Endothelial cell of umbilical vein (primary cell): ENCODE measurements at regions not wholly inside any gene's neighbourhood (a gene's known extent, or its start where the extent isn't known, plus 50 kb on each side); places are given as distances from the start of the nearest gene placed in this dataset.

Experiments used
- BruUV-seq: library from RNA; stranded (reverse); fragments of 400-500 nt; replicated peaks from 2 replicates; lab custom pipeline; 2021; lab: Mats Ljungman, UMichigan
- CTCF ChIA-PET: fragments of 300-600, 350-600 bp; sonication (Branson Sonifier 250); formaldehyde crosslinking; loops from one replicate; lab custom pipeline; 2021; ENCODE audit warnings: antibody characterized with exemption, inconsistent platforms; lab: Charles Lee
- POLR2A ChIA-PET: fragments of 300-600, 350-600 bp; sonication (Branson Sonifier 250); formaldehyde crosslinking; loops from one replicate; lab custom pipeline; 2021; ENCODE audit warnings: antibody characterized with exemption, inconsistent platforms; lab: Charles Lee
- DNase-seq: peaks from one replicate; pipeline ENCODE4 v3.0.0-alpha.2; 2011; ENCODE audit warnings: low read depth, low spot score
- FAIRE-seq: peaks from 2 replicates; lab custom pipeline; 2011; peaks lifted over from hg19 to GRCh38; lab: Jason Lieb, UNC
- H2AFZ ChIP-seq: 2 replicates; pipeline ENCODE4 v1.6.0; 2012; ENCODE audit warnings: low read depth, low read length, control low read depth, inconsistent platforms
- H3K27ac ChIP-seq: 2 replicates; pipeline ENCODE4 v1.5.1; 2011; ENCODE audit warnings: low read depth, mild to moderate bottlenecking, control low read depth, low read length, moderate library complexity; ENCODE audit not compliant: insufficient read depth
- H3K27me3 ChIP-seq, 2 experiments: 2 replicates each; pipeline versions ENCODE4 v1.6.0 to v1.6.1; 2011; ENCODE audit warnings: low read length in 2 of 2, mixed read lengths in 1 of 2; ENCODE audit not compliant: control insufficient read depth in 2 of 2, insufficient read depth in 2 of 2
- H3K36me3 ChIP-seq, 2 experiments: 2 replicates in 1 of 2; 3 replicates in 1 of 2; pipeline ENCODE4 v1.5.1; 2011; ENCODE audit warnings: low read length in 2 of 2, mild to moderate bottlenecking in 1 of 2, moderate library complexity in 1 of 2; ENCODE audit not compliant: control insufficient read depth in 2 of 2, insufficient read depth in 2 of 2; ENCODE audit errors: extremely low read depth in 1 of 2
- H3K4me1 ChIP-seq: 3 replicates; pipeline ENCODE4 v1.5.1; 2011; ENCODE audit warnings: mild to moderate bottlenecking, low read length; ENCODE audit not compliant: control insufficient read depth, insufficient read depth; ENCODE audit errors: extremely low read depth
- H3K4me2 ChIP-seq: 2 replicates; pipeline ENCODE4 v1.6.1; 2011; ENCODE audit warnings: low read length, control low read depth, mixed read lengths; ENCODE audit not compliant: insufficient read depth
- H3K4me3 ChIP-seq, 3 experiments: fragments of 200-600 bp in 1 of 3; sonication (generic), shearing (Covaris generic) in 1 of 3; replicated peaks in 1 of 3; 2 replicates each; pipeline ENCODE4 v1.5.1; 2011 to 2016; ENCODE audit warnings: control low read depth in 3 of 3, low read length in 3 of 3, mild to moderate bottlenecking in 2 of 3, inconsistent platforms in 1 of 3, low read depth in 1 of 3, moderate library complexity in 1 of 3; ENCODE audit not compliant: insufficient read depth in 1 of 3
- H3K79me2 ChIP-seq: 2 replicates; pipeline ENCODE4 v1.6.0; 2012; ENCODE audit warnings: low read length, inconsistent platforms; ENCODE audit not compliant: control insufficient read depth, insufficient read depth
- H3K9ac ChIP-seq: replicated peaks from 2 replicates; pipeline ENCODE3; 2011; ENCODE audit warnings: low read length, control low read depth; ENCODE audit not compliant: insufficient read depth; ENCODE audit errors: extremely low read depth
- H3K9me1 ChIP-seq: replicated peaks from 3 replicates; pipeline ENCODE4 v1.6.0; 2011; ENCODE audit warnings: mild to moderate bottlenecking, low read length; ENCODE audit not compliant: control insufficient read depth, insufficient read depth; ENCODE audit errors: extremely low read depth
- H3K9me3 ChIP-seq: replicated peaks from 2 replicates; pipeline ENCODE4 v1.5.1; 2012; ENCODE audit warnings: low read length, inconsistent platforms; ENCODE audit not compliant: control insufficient read depth, insufficient read depth
- H4K20me1 ChIP-seq: replicated peaks from 2 replicates; pipeline ENCODE3; 2011; ENCODE audit warnings: mild to moderate bottlenecking, low read length; ENCODE audit not compliant: control insufficient read depth, insufficient read depth; ENCODE audit errors: extremely low read depth
- CTCF ChIP-seq, 2 donors: IDR thresholded peaks; 1 replicate in 1 of 2; 2 replicates in 1 of 2; pipeline ENCODE4 v1.5.1; 2011; ENCODE audit warnings: low read length in 2 of 2, mild to moderate bottlenecking in 2 of 2, moderate library complexity in 2 of 2, control low read depth in 1 of 2, inconsistent platforms in 1 of 2, low read depth in 1 of 2; ENCODE audit not compliant: insufficient read depth in 1 of 2; ENCODE audit errors: extremely low read depth in 1 of 2
- EZH2 ChIP-seq: IDR thresholded peaks from 2 replicates; pipeline ENCODE4 v1.6.1; 2012; ENCODE audit warnings: borderline replicate concordance, low read depth, mild to moderate bottlenecking, moderate library complexity, low read length, inconsistent platforms; ENCODE audit not compliant: severe bottlenecking
- FOS ChIP-seq: IDR thresholded peaks from 2 replicates; pipeline ENCODE4 v1.6.1; 2011; ENCODE audit warnings: mild to moderate bottlenecking, low read length, moderate library complexity, borderline replicate concordance; ENCODE audit not compliant: insufficient read depth
- GATA2 ChIP-seq: IDR thresholded peaks from 2 replicates; pipeline ENCODE4 v1.7.0; 2011; ENCODE audit warnings: low read depth, mild to moderate bottlenecking, moderate library complexity, mixed read lengths, low read length; ENCODE audit not compliant: insufficient read length, insufficient read depth
- JUN ChIP-seq: IDR thresholded peaks from 2 replicates; pipeline ENCODE4 v1.6.1; 2011; ENCODE audit warnings: borderline replicate concordance, low read depth; ENCODE audit not compliant: insufficient read length, insufficient read depth
- MAX ChIP-seq: IDR thresholded peaks from 2 replicates; pipeline ENCODE4 v1.6.1; 2011; ENCODE audit not compliant: insufficient read depth, insufficient read length
- MYC ChIP-seq: IDR thresholded peaks from one replicate; pipeline ENCODE4 v1.6.1; 2011; ENCODE audit warnings: mild to moderate bottlenecking, low read depth, low read length
- POLR2A ChIP-seq: IDR thresholded peaks from 2 replicates; pipeline ENCODE4 v1.6.1; 2012; ENCODE audit warnings: low read depth, mild to moderate bottlenecking, control low read depth, low read length
- POLR2AphosphoS5 ChIP-seq: IDR thresholded peaks from 2 replicates; pipeline ENCODE4 v1.6.1; 2012; ENCODE audit warnings: low read depth, mild to moderate bottlenecking, control low read depth, low read length, moderate library complexity; ENCODE audit not compliant: insufficient read depth
- dilution Hi-C: fragments of 300-500 bp; cut with MboI; formaldehyde crosslinking; loops from one replicate; pipeline ENCODE4 v1.15.0; 2019; ENCODE audit warnings: low sequenced_read_pairs; ENCODE audit not compliant: extremely low pct_ligation_motif_present
- intact Hi-C: fragments of 100-400 bp; cut with micrococcal nuclease; formaldehyde crosslinking; loops from one replicate; pipeline ENCODE4 v1.10.0; 2022

- H3K27ac ChIP-seq = no peak overlapping the region
- FAIRE-seq = no peak
- H3K4me2 ChIP-seq = no peak overlapping the region
- ChIA-PET POLR2A (no interaction called here), CTCF (no interaction called here)
- no peaks in the 10 kb centered on the region for H3K9me1 ChIP-seq
- H3K79me2 ChIP-seq = no peaks in the 10 kb centered on the region
- no peaks in the 10 kb centered on the region for H3K36me3 ChIP-seq
- intact Hi-C loops (no loop called here), dilution Hi-C loops (no loop called here)
- no peak for DNase-seq
- H3K4me1 ChIP-seq = no peaks in the 10 kb centered on the region
- no peak overlapping the region for H2AFZ ChIP-seq
- no TSS peak for BruUV-seq
- H3K9me3 ChIP-seq = no peaks in the 10 kb centered on the region
- H3K27me3 ChIP-seq = no peaks in the 10 kb centered on the region
- H3K4me3 ChIP-seq = no peak overlapping the region
- no peaks in the 10 kb centered on the region for H4K20me1 ChIP-seq
- H3K9ac ChIP-seq = no peak overlapping the region
- TF ChIP-seq CTCF (IDR thresholded peaks at IDR 0.05; ENCODE audit: extremely low read depth in 1 of 2, insufficient read depth in 1 of 2, low read depth in 1 of 2, low read length in 2 of 2) = no peak
- TF ChIP-seq MAX = no peak
- no peak for TF ChIP-seq POLR2AphosphoS5
- TF ChIP-seq GATA2 = no peak
- no peak for TF ChIP-seq FOS
- no peak for TF ChIP-seq JUN
- no peak for TF ChIP-seq EZH2
- TF ChIP-seq MYC = no peak
- TF ChIP-seq POLR2A = no peak
Measured at GRCh38 chr14:104504172-104504735, 75.3 kb upstream of the C14orf180 start.
